IPS DF 6.9 (cell line): ENCODE measurements at regions not wholly inside any gene's neighbourhood (a gene's known extent, or its start where the extent isn't known, plus 50 kb on each side); places are given as distances from the start of the nearest gene placed in this dataset.
"Not testable (repeated sequence)": the region's sequence is repeated elsewhere in the genome, so short reads cannot be mapped to it uniquely, and the experiment has no call there.

Experiments
- DNase-seq: peaks from one replicate; pipeline ENCODE4 v3.0.0-alpha.2; 2013; ENCODE audit warnings: low read depth, low spot score
- H3K27ac ChIP-seq: one replicate; pipeline ENCODE4 v1.5.1; 2013; ENCODE audit warnings: low read length, control low read depth
- H3K27me3 ChIP-seq: 2 replicates; pipeline ENCODE4 v1.6.1; 2013; ENCODE audit warnings: mild to moderate bottlenecking, low read length; ENCODE audit not compliant: control insufficient read depth, insufficient read depth
- H3K36me3 ChIP-seq: 2 replicates; pipeline ENCODE4 v1.6.1; 2013; ENCODE audit warnings: low read length; ENCODE audit not compliant: control insufficient read depth, insufficient read depth
- H3K4me1 ChIP-seq: 2 replicates; pipeline ENCODE4 v1.6.1; 2013; ENCODE audit warnings: low read length; ENCODE audit not compliant: control insufficient read depth, insufficient read depth
- H3K4me3 ChIP-seq: 2 replicates; pipeline ENCODE4 v1.5.1; 2013; ENCODE audit warnings: mild to moderate bottlenecking, low read length
- H3K9me3 ChIP-seq: 2 replicates; pipeline ENCODE4 v1.6.1; 2013; ENCODE audit warnings: low read length, inconsistent platforms; ENCODE audit not compliant: control insufficient read depth, insufficient read depth
- WGBS: extraction: QIAGEN DNeasy Blood & Tissue Kit; methylation state at CpG from one replicate; pipeline ENCODE4 v1.1.7; 2013; ENCODE audit warnings: mixed read lengths, missing lambda C conversion rate; ENCODE audit not compliant: insufficient read length, insufficient coverage; 5-methylcytosine and 5-hydroxymethylcytosine counted together

- no peaks in the 10 kb centered on the region for H3K36me3 ChIP-seq
- H3K27ac ChIP-seq: no peak overlapping the region
- no peaks in the 10 kb centered on the region for H3K4me1 ChIP-seq
- no peaks in the 10 kb centered on the region for H3K9me3 ChIP-seq
- no peak for DNase-seq
- no peak overlapping the region for H3K4me3 ChIP-seq
- WGBS: no CpG with 5 or more reads among the region's 1 CpG
- H3K27me3 ChIP-seq: no peaks in the 10 kb centered on the region
Measured at GRCh38 chr16:75942936-75943335, 216.6 kb upstream of the CPHXL start.

- Histone ChIP-seq H3K4me1 (no peaks in the 10 kb centered on the region), H3K36me3 (no peaks in the 10 kb centered on the region), H3K27ac (no peak overlapping the region), H3K4me3 (no peak overlapping the region), H3K27me3 (no peaks in the 10 kb centered on the region), H3K9me3 (no peaks in the 10 kb centered on the region)
- WGBS: no CpG with 5 or more reads among the region's 6 CpGs
- DNase-seq: no peak
Measured at GRCh38 chr16:75943705-75944514, 217.6 kb upstream of the CPHXL start.

- Histone ChIP-seq H3K27me3 (no peaks in the 10 kb centered on the region), H3K36me3 (no peaks in the 10 kb centered on the region), H3K4me3 (no peak overlapping the region), H3K9me3 (no peaks in the 10 kb centered on the region), H3K4me1 (no peaks in the 10 kb centered on the region), H3K27ac (no peak overlapping the region)
- no CpG with 5 or more reads among the region's 8 CpGs for WGBS
- no peak for DNase-seq
Measured at GRCh38 chr16:75945916-75946457, 219.7 kb upstream of the CPHXL start.

GRCh38 chr16:75947626-75948239 is 221.4 kb upstream of the CPHXL start:
- Histone ChIP-seq H3K4me1 (no peaks in the 10 kb centered on the region), H3K4me3 (no peak overlapping the region), H3K27ac (no peak overlapping the region), H3K9me3 (no peaks in the 10 kb centered on the region), H3K27me3 (no peaks in the 10 kb centered on the region), H3K36me3 (no peaks in the 10 kb centered on the region)
- WGBS: no CpG with 5 or more reads among the region's 2 CpGs
- no peak for DNase-seq

- WGBS: no CpG with 5 or more reads among the region's 2 CpGs
- no peaks in the 10 kb centered on the region for H3K9me3 ChIP-seq
- no peaks in the 10 kb centered on the region for H3K36me3 ChIP-seq
- no peak overlapping the region for H3K4me3 ChIP-seq
- no peak for DNase-seq
- no peaks in the 10 kb centered on the region for H3K4me1 ChIP-seq
- no peaks in the 10 kb centered on the region for H3K27me3 ChIP-seq
- H3K27ac ChIP-seq: no peak overlapping the region
Measured at GRCh38 chr16:75948441-75948840, 222.2 kb upstream of the CPHXL start.

GRCh38 chr16:75948886-75949285 is 222.6 kb upstream of the CPHXL start:
- WGBS: no CpG with 5 or more reads among the region's 3 CpGs
- DNase-seq: no peak
- no peaks in the 10 kb centered on the region for H3K27me3 ChIP-seq
- no peaks in the 10 kb centered on the region for H3K9me3 ChIP-seq
- no peaks in the 10 kb centered on the region for H3K36me3 ChIP-seq
- no peak overlapping the region for H3K27ac ChIP-seq
- H3K4me1 ChIP-seq: no peaks in the 10 kb centered on the region
- no peak overlapping the region for H3K4me3 ChIP-seq

- Histone ChIP-seq H3K4me1 (no peaks in the 10 kb centered on the region), H3K27me3 (no peaks in the 10 kb centered on the region), H3K36me3 (no peaks in the 10 kb centered on the region), H3K4me3 (no peak overlapping the region), H3K9me3 (no peaks in the 10 kb centered on the region), H3K27ac (no peak overlapping the region)
- DNase-seq: no peak
- no CpG with 5 or more reads among the region's 2 CpGs for WGBS
Measured at GRCh38 chr16:75952124-75952523, 225.8 kb upstream of the CPHXL start.

- Histone ChIP-seq H3K4me1 (no peaks in the 10 kb centered on the region), H3K36me3 (no peaks in the 10 kb centered on the region), H3K9me3 (no peaks in the 10 kb centered on the region), H3K27ac (no peak overlapping the region), H3K4me3 (no peak overlapping the region), H3K27me3 (no peaks in the 10 kb centered on the region)
- WGBS: no CpG with 5 or more reads among the region's 6 CpGs
- no peak for DNase-seq
Measured at GRCh38 chr16:75957870-75958269, 231.6 kb upstream of the CPHXL start.

- Histone ChIP-seq H3K36me3 (no peaks in the 10 kb centered on the region), H3K9me3 (no peaks in the 10 kb centered on the region), H3K4me3 (no peak overlapping the region), H3K4me1 (no peaks in the 10 kb centered on the region), H3K27me3 (no peaks in the 10 kb centered on the region), H3K27ac (no peak overlapping the region)
- DNase-seq: no peak
- no CpG with 5 or more reads among the region's 1 CpG for WGBS
Measured at GRCh38 chr16:75965504-75966374, 239.4 kb upstream of the CPHXL start.

- not testable (repeated sequence) for H3K4me1 ChIP-seq, H3K9me3 ChIP-seq, H3K4me3 ChIP-seq, H3K27me3 ChIP-seq, DNase-seq, H3K27ac ChIP-seq, H3K36me3 ChIP-seq
- no CpG with 5 or more reads among the region's 6 CpGs for WGBS
Measured at GRCh38 chr16:75969120-75969519, 242.8 kb upstream of the CPHXL start.
